ENCODE measurements at regions not wholly inside any gene's neighbourhood (a gene's known extent, or its start where the extent isn't known, plus 50 kb on each side); places are given as distances from the start of the nearest gene placed in this dataset.

GRCh38 chr3:104785947-104786346 lies 580.8 kb upstream of the ALCAM start:
- no peak for DNase-seq (ENCODE audit: extremely low spot score, unreplicated experiment)
- H3K9me3 Mint-ChIP-seq = peaks cover 10% of the 10 kb centered on the region
- H3K4me3 Mint-ChIP-seq = no peak overlapping the region
- H3K27me3 Mint-ChIP-seq = no peaks in the 10 kb centered on the region
- TF ChIP-seq, protein P1, sequence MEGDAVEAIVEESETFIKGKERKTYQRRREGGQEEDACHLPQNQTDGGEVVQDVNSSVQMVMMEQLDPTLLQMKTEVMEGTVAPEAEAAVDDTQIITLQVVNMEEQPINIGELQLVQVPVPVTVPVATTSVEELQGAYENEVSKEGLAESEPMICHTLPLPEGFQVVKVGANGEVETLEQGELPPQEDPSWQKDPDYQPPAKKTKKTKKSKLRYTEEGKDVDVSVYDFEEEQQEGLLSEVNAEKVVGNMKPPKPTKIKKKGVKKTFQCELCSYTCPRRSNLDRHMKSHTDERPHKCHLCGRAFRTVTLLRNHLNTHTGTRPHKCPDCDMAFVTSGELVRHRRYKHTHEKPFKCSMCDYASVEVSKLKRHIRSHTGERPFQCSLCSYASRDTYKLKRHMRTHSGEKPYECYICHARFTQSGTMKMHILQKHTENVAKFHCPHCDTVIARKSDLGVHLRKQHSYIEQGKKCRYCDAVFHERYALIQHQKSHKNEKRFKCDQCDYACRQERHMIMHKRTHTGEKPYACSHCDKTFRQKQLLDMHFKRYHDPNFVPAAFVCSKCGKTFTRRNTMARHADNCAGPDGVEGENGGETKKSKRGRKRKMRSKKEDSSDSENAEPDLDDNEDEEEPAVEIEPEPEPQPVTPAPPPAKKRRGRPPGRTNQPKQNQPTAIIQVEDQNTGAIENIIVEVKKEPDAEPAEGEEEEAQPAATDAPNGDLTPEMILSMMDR (conservative IDR thresholded peaks at IDR 0.05) = no peak
- H3K36me3 Mint-ChIP-seq = no peaks in the 10 kb centered on the region
- no peak overlapping the region for H3K27ac Mint-ChIP-seq
- H3K4me1 Mint-ChIP-seq (ENCODE audit: unreplicated experiment) = no peaks in the 10 kb centered on the region

- Mint-ChIP-seq H3K4me3 (no peak overlapping the region), H3K9me3 (peaks cover 10% of the 10 kb centered on the region), H3K27me3 (no peaks in the 10 kb centered on the region), H3K4me1 (ENCODE audit: unreplicated experiment) (peaks cover 4% of the 10 kb centered on the region), H3K27ac (no peak overlapping the region), H3K36me3 (no peaks in the 10 kb centered on the region)
- TF ChIP-seq, protein P1 (conservative IDR thresholded peaks at IDR 0.05) = no peak
- DNase-seq (ENCODE audit: extremely low spot score, unreplicated experiment) = no peak
These were observed 579.4 kb upstream of the ALCAM start for GRCh38 chr3:104787306-104787705.

DNA sequence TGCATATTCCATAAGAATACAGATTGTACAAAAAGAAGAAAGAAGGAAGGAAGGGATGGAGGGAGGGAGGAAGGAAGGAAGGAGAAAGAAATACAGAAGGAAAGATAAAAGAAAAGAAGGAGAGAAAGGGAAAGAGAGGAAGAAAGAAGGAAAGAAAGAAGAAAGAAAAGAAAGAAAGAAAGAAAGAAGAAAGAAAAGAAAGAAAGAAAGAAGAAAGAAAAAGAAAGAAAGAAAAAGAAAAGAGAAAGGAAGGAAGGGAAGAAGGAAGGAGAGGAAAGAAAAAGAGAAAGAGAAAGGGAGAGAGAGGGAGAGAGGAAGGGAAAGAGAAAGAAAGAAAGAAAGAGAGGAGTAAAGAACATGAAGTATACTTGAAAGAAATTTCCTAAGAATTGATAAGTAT lies 577.9 kb upstream of the ALCAM start:
- Mint-ChIP-seq H3K4me3 (no peak overlapping the region), H3K4me1 (ENCODE audit: unreplicated experiment) (peaks cover 4% of the 10 kb centered on the region), H3K27me3 (no peaks in the 10 kb centered on the region), H3K9me3 (peaks cover 10% of the 10 kb centered on the region), H3K27ac (no peak overlapping the region), H3K36me3 (no peaks in the 10 kb centered on the region)
- TF ChIP-seq, protein P1 (conservative IDR thresholded peaks at IDR 0.05) = no peak
- no peak for DNase-seq (ENCODE audit: extremely low spot score, unreplicated experiment)

DNA sequence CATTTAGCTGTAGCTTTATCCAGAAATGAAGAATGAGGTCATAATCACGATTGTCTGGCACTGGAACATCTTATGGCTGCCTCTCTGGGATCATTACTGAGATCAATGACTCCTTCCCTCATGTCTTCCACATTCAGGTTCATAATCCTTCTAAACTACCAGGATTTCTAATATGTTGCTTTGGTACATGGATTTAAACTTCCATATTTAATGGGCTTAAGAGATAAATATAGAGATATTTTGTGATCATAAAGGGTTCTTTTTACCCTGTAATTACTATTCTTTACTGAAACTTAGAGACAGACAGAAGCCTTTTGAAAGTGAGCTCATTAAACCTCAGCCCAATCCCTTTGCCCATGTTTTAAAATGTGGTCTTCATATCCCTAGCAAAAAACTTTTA lies 575.4 kb upstream of the ALCAM start:
- Mint-ChIP-seq H3K4me3 (no peak overlapping the region), H3K4me1 (ENCODE audit: unreplicated experiment) (peaks cover 4% of the 10 kb centered on the region), H3K36me3 (no peaks in the 10 kb centered on the region), H3K27ac (no peak overlapping the region), H3K9me3 (peaks cover 3% of the 10 kb centered on the region), H3K27me3 (no peaks in the 10 kb centered on the region)
- TF ChIP-seq, protein P1 (conservative IDR thresholded peaks at IDR 0.05) = no peak
- DNase-seq (ENCODE audit: extremely low spot score, unreplicated experiment) = no peak

DNA sequence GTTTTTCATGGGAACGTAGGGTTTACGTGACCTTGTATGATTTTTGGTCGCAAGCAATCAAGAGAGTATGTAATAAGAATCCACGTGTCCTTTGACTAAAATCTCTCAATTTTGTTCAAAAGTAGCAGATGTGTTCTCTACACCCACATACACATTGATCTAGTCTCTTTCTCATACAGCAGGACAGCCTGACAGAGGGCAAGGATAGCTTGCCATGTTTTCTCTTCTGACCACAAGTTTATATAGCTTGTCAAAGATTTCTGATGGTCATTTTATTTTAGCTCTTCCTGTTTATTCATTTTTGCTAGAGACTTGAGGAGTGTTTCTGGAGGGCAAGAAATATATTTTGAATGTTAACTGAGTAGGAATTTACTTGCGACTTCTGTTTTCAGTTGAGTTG lies 570.2 kb upstream of the ALCAM start:
- Mint-ChIP-seq H3K9me3 (no peaks in the 10 kb centered on the region), H3K27me3 (no peaks in the 10 kb centered on the region)

More for the DNA sequence above, 570.2 kb upstream of the ALCAM start:
- no peaks in the 10 kb centered on the region for H3K4me1 Mint-ChIP-seq (ENCODE audit: unreplicated experiment)
- TF ChIP-seq, protein P1 (conservative IDR thresholded peaks at IDR 0.05) = no peak
- no peak overlapping the region for H3K27ac Mint-ChIP-seq
- no peak overlapping the region for H3K4me3 Mint-ChIP-seq
- H3K36me3 Mint-ChIP-seq = no peaks in the 10 kb centered on the region
- DNase-seq (ENCODE audit: extremely low spot score, unreplicated experiment) = no peak

Measured in type B pancreatic cell (in vitro differentiated cells).